ENCODE measurements at regions not wholly inside any gene's neighbourhood (a gene's known extent, or its start where the extent isn't known, plus 50 kb on each side); places are given as distances from the start of the nearest gene placed in this dataset.

- no peak for TF ChIP-seq CTCF (conservative IDR thresholded peaks at IDR 0.05; ENCODE audit: low read depth)
- DNase-seq (ENCODE audit: low spot score) = no peak
- H3K27ac ChIP-seq = no peak overlapping the region
- ChIA-PET CTCF (no interaction called here), POLR2A (ENCODE audit: low non-redundant PET) (no interaction called here)
Observed at GRCh38 chr4:126109836-126110235, 795.1 kb downstream of the FAT4 start.

GRCh38 chr4:126113058-126113457, 798.3 kb downstream of the FAT4 start:
- no peak overlapping the region for H3K27ac ChIP-seq
- POLR2A ChIA-PET (ENCODE audit: low non-redundant PET) = no interaction called here
- no peak for TF ChIP-seq CTCF (conservative IDR thresholded peaks at IDR 0.05; ENCODE audit: low read depth)
- CTCF ChIA-PET = interaction anchor here (0.6 kb wide), 1 partner anchor 27 kb away, joined by 3 read pairs; no protein-coding TSS in a partner anchor
- no peak for DNase-seq (ENCODE audit: low spot score)

GRCh38 chr4:126123611-126124325, 809.0 kb downstream of the FAT4 start:
- no peak for TF ChIP-seq CTCF (conservative IDR thresholded peaks at IDR 0.05; ENCODE audit: low read depth)
- H3K27ac ChIP-seq = no peak overlapping the region
- DNase-seq (ENCODE audit: low spot score) = no peak
- POLR2A ChIA-PET (ENCODE audit: low non-redundant PET) = no interaction called here
- CTCF ChIA-PET = no interaction called here

- CTCF ChIA-PET = no interaction called here
- no peak overlapping the region for H3K27ac ChIP-seq
- DNase-seq (ENCODE audit: low spot score) = no peak
- TF ChIP-seq CTCF (conservative IDR thresholded peaks at IDR 0.05; ENCODE audit: low read depth) = no peak
- POLR2A ChIA-PET (ENCODE audit: low non-redundant PET) = no interaction called here
Observed at GRCh38 chr4:126124818-126125217, 810.1 kb downstream of the FAT4 start.

GRCh38 chr4:126130215-126130614, 815.5 kb downstream of the FAT4 start:
- POLR2A ChIA-PET (ENCODE audit: low non-redundant PET) = no interaction called here
- TF ChIP-seq CTCF (conservative IDR thresholded peaks at IDR 0.05; ENCODE audit: low read depth) = no peak

GRCh38 chr4:126136922-126137781, 822.4 kb downstream of the FAT4 start:
- DNase-seq (ENCODE audit: low spot score) = no peak
- CTCF ChIA-PET = no interaction called here
- TF ChIP-seq CTCF (conservative IDR thresholded peaks at IDR 0.05; ENCODE audit: low read depth) = no peak
- no peak overlapping the region for H3K27ac ChIP-seq
- POLR2A ChIA-PET (ENCODE audit: low non-redundant PET) = no interaction called here

More at GRCh38 chr4:126130215-126130614, 815.5 kb downstream of the FAT4 start:
- no peak for DNase-seq (ENCODE audit: low spot score)
- CTCF ChIA-PET = no interaction called here
- no peak overlapping the region for H3K27ac ChIP-seq

Data from RWPE1 (cell line).